Neural progenitor cell (in vitro differentiated cells): ENCODE measurements at regions not wholly inside any gene's neighbourhood (a gene's known extent, or its start where the extent isn't known, plus 50 kb on each side); places are given as distances from the start of the nearest gene placed in this dataset.

ENCODE experiments used
- CTCF ChIP-seq: fragments of 200-600 bp; sonication (generic); IDR thresholded peaks from 2 replicates; pipeline ENCODE4 v1.5.1; 2017; ENCODE audit warnings: antibody characterized with exemption, mild to moderate bottlenecking
- EZH2 ChIP-seq: fragments of 200-600 bp; sonication (generic); IDR thresholded peaks from 2 replicates; pipeline ENCODE4 v1.6.1; 2017; ENCODE audit warnings: antibody characterized with exemption, mild to moderate bottlenecking, moderate library complexity

DNA sequence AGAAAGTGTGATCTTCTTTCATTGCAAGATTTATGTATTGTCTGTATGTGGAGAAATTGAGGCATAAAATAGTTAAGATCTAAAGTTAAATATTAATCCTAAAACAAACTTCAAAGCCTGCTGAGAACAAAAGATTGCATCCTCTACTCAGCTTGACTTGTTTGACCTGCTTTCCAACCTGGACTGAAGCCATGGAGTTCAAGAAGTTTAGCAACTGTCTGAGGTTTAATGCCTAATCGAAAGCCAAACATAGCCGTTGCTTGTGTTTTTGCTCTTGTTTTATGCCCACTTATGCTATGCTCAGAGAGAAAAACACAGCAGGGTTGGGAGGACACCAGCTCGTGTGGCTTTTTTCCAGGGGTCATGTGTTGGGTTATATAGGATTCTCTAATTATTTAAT is 135.6 kb downstream of the NUFIP1 start:
- TF ChIP-seq CTCF (no peak), EZH2 (no peak)
